GM18909 (cell line): ENCODE measurements at regions not wholly inside any gene's neighbourhood (a gene's known extent, or its start where the extent isn't known, plus 50 kb on each side); places are given as distances from the start of the nearest gene placed in this dataset.

Experiments
- ATAC-seq: cut with Tn5 transposase; IDR thresholded peaks from one replicate; pipeline ENCODE4 v1.9.1; 2021; ENCODE audit warnings: mild to moderate bottlenecking; ENCODE audit not compliant: unreplicated experiment, poor library complexity

- ATAC-seq: no peak
Measured at GRCh38 chr12:92089559-92089958, 56.1 kb downstream of the BTG1 start.

DNA sequence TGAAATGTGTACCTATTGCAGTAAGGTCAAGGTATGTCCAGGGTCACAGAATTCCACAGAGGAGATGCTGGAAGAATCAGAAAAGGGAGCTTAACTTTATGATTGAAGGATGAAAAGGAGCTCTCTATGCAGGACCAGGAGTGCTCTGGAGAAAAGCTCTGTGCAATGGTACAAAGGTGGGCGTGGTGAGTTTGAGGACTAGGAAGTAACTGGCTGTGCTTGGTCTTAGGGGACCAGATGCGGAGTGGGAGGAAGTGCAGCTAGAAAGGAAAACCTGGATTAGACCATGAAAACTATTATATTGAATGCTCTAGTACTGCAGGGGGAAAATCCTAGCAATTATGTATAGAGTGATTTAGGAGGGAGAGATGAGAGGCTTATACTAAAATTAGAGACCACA lies 56.8 kb downstream of the BTG1 start:
- no peak for ATAC-seq

DNA sequence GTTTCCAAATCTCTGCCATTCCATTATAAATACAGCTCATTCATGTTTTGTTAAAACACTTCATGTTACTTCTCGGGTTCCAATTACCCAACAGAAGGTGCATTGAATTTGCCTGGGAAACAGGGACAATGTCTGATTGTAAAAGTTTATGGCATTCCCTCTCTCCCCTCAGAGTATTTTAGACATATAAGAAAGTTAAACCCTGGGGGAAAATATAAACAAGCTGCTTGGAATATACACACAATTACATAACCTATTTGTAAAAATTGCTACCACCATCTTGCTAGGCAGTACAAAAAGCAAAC lies 60.0 kb downstream of the BTG1 start:
- ATAC-seq: no peak

- ATAC-seq: no peak
Measured at GRCh38 chr12:92085040-92085735, 60.5 kb downstream of the BTG1 start.

DNA sequence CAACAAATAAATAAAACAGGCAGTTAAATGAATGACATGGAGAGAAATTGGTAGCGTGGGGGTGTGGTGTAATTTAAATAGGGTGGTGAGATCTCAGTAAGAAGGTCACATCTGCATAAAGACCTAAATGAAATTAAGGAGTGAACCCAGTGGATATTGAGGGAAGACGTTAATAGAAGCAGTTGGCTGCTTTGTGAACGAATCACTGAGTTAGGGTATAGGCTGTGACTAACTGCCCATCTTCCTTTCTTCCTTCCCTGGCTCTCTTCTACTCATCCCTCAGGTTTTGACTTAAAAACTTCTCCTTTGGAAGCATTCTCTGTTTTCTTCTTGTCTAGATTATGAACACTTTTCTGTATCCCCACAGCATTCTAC lies 64.7 kb downstream of the BTG1 start:
- ATAC-seq: no peak

DNA sequence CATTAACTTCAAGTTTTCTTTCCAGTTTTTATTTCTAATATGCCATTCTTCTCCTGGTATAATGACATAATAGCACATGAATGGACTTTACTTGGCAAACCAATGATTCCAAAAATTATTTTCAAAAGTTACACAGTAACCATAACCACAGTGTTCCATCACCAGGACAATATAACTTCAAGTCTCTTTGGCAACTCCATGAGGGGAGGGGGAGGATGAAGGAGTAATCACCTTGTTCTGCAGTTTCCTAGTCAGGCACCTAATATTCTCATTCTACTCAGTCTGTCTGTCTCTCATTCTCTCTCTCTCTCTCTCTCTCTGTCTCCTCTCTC lies 66.6 kb downstream of the BTG1 start:
- no peak for ATAC-seq

DNA sequence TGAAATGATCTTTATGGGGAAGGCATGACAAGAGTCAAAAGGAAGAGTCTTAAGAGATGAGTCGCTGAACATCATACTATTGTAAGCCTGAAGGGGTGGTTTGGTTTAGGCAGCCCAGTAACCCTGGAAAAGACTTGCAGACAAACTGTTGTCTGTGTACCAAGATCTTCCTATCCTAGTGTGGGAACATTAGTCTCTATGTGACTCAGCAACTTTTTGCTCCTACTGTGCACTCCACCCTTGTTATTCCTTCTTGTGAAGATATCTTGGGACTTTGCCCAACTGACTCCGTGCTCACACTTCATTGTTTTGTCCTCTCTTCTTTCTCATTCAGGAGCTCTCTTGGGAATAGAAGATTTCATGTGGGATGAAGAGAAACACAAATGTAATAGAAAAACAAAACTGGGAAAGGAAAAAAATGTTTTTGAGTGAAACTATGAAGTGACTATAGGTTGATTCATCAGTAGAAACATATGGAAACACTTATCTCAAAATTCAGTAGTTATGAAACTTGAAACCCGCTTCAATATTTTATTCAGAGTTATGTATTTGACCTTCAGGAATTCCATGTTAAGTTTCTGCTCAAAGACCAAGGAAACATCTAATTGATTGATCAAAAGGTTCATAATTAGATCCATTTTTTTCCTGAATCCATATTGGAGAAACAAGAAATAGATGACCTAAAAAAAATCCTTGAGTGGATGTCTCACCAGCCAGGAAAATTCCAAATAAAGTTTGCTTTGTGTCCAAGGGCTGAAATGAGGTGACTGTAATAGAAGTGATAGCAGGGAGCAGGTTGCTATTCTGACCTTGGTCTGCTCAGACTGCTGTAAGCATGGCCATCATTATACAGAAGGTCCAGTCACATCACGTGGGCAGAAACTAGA lies 67.2 kb downstream of the BTG1 start:
- ATAC-seq: no peak

GRCh38 chr12:92077530-92077929 lies 68.1 kb downstream of the BTG1 start:
- ATAC-seq: no peak

DNA sequence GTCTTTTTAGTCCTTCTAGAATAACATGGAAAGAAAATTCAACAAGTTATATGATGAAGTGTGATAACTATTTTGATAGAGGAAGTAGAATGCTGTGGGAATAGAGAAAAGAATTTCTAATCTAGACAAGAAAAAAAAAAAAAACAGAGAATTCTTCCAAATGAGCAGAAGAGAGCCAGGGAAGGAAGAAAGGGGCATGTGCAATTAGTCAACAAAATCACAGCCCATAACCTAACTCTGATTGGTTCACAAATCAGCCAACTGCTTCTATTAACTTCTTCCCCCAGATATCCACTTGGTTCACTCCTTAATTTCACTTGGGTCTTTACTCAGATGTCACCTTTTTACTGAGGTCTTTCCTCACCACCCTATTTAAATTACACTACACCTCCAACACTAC lies 69.5 kb downstream of the BTG1 start:
- ATAC-seq: no peak

- no peak for ATAC-seq
Measured at GRCh38 chr12:92075425-92075914, 70.2 kb downstream of the BTG1 start.

DNA sequence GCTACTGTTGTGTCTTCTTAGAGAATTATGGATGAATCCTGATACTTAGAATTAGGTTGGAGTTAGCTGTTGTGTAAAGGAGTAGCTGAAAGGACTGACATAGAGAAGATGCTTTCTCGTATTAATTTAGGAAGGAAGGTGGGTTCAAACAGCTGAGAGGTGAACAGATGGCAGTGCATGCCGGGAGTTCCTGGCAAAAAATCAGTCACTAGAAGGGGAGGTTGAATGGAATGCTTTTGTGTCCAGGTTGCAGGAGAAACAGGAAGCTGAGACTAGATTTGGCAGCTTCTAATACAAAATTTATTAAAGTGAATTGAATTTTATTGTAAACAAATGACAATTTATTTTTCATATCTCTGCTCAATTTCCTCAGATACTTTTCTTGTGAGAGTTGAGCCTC lies 70.8 kb downstream of the BTG1 start:
- no peak for ATAC-seq

DNA sequence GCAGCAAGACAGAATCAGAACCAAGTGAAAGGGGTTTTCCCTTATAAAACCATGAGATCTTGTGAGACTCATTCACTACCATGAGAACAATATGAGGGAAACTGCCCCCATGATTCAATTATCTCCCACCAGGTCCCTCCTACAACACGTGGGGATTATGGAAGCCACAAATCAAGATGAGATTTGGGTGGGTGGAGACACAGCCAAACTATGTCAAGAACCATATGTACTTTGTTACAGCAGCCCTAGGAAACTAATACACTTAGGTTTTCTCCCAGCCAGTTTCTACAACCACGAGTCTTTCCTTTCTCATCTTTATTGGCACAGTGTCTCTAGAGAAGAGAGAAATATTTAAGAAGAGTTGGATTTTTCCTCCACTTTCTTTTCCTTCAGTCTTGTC lies 72.6 kb downstream of the BTG1 start:
- no peak for ATAC-seq

- no peak for ATAC-seq
Measured at GRCh38 chr12:92072112-92072511, 73.5 kb downstream of the BTG1 start.

- ATAC-seq: no peak
Measured at GRCh38 chr12:92070864-92071445, 74.7 kb downstream of the BTG1 start.

DNA sequence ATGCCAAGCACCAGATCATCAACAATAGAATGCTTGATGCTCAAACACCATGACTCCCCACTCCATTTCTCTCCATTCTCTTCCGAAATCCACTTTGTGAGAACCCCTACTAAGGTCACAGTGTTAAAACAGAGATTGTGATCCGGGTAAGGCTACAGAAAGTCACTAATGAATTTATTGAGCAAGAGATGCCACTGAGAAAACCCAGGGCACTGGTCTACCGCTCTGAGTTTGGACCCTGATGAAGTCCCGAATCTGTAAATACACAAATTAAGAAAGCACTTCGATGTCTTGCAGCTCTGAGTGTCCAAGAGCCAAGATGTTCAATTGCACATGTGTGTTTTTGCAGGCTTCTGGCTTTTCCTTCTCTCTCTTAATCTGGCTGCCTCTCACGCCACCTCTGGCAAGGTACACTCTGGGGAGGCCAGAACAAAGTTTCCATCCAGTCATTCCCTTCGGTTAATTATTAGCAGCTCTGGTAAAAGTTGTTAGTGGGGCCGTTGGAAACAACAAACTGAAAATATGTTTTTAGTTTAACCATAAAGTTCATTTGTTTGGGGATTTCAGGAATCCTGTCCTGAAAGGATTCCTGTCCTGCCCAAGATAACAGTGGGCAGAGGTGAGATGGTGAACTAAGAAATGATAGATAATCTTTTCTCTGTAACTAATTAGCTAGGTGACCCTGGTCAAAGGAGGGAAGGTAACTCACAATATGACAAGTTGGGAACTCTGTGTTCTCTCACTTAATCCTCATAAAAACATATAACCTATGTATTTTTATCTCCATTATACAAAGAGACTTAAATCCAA lies 75.4 kb downstream of the BTG1 start:
- peak; percentile 80 for ATAC-seq

DNA sequence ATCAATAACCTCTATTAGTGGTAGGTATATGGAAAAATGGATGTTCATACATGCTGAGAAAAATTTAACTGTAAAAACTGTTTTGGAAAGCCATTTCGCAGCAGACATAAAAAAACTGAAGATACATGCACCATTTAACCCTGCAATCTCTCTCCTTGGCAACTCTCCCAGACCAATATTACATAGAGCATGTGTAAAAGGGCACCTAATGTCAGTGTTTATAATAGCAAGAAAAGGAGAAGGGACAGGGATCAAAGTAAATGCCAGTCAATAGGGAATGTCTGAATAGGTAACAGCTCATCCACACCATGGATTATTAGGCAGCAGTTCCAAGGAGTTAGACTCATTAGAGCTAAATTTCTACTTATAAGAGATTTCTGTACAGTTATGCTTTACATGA lies 77.2 kb downstream of the BTG1 start:
- no peak for ATAC-seq

DNA sequence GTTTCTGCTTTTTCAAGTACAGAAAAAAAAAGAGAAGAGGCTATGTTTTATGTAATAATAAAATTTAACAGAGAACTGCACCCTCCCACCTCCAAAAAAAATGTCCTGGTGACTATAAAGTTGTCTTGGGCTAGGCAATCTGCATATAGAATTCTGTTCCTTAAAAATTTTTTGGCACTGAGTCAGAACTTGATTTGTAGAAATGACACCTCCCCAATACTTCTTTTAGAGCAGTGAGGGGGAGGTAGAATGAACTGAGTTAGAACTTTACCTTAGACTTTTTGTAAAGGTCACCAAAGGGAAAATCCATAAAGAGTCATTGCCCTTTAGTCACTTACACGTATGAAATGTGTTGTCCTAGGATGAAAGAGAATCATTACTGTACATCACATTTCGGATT lies 80.0 kb downstream of the BTG1 start:
- no peak for ATAC-seq

DNA sequence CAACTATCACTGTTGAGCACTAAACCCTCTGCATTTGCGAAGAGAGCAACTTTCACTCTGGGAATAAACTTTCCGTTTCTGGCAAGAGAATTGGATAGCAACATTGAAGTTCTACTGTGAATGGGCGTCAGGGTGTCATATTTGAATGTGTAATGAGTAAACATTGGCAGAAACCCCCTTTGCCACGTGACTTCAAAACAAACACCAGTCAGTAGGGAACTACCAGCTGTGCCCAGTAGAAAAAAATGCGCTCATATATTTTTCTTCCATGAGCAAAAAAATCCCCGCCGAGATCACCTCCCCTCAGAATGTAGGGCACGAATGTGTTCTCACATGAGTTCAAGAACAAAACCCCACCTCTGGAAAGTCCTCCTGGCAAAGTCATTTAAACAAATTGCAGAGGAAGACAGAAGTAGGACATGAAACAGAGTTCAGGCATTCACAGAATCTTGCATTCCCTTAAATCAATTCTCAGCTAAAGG lies 80.6 kb downstream of the BTG1 start:
- ATAC-seq: peak; percentile 75

DNA sequence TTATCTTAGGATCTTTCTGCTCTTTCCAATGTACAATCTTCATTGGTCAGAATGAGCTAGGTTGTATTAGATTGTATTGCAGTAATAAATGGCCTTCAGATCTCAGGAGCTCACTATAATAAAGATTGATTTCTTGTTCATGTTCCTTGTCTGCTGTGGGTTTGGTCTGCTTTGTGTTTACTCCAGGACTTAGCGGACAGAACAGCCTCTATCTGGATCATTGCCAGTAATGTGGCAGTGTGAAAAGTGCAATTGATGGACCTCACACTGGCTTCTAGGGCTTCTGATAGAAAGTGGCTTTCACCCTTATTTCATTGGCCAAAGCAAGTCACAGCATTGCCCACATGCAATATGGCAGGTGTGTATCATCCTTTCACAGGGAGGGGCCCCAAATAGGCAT lies 81.2 kb downstream of the BTG1 start:
- peak; percentile 11 for ATAC-seq

- ATAC-seq: no peak
Measured at GRCh38 chr12:92063641-92064040, 82.0 kb downstream of the BTG1 start.
